Esophagus squamous epithelium (tissue), 5 donors: ENCODE measurements at regions not wholly inside any gene's neighbourhood (a gene's known extent, or its start where the extent isn't known, plus 50 kb on each side); places are given as distances from the start of the nearest gene placed in this dataset.

Experiments used
- DNase-seq: peaks from one replicate; lab custom pipeline; 2025; lab: John Stamatoyannopoulos, UW
- H3K27ac ChIP-seq, 4 donors: fragments of 200-600 bp; sonication (generic); one replicate each; pipeline ENCODE4 v1.5.1; 2016 to 2019; ENCODE audit warnings: mild to moderate bottlenecking in 1 of 4
- H3K27me3 ChIP-seq, 4 donors: fragments of 200-600 bp; sonication (generic); 1 replicate in 3 of 4; 2 replicates in 1 of 4; pipeline versions ENCODE4 v1.5.1 to v1.6.0; 2017 to 2021; ENCODE audit warnings: antibody characterized with exemption in 1 of 4
- H3K36me3 ChIP-seq, 3 donors: fragments of 200-600 bp; sonication (generic); one replicate each; pipeline ENCODE4 v1.5.1; 2016 to 2019
- H3K4me1 ChIP-seq, 3 donors: fragments of 200-600 bp; sonication (generic); one replicate each; pipeline ENCODE4 v1.5.1; 2017 to 2019
- H3K4me3 ChIP-seq, 4 donors: fragments of 200-600 bp; sonication (generic); 1 replicate in 3 of 4; 2 replicates in 1 of 4; pipeline ENCODE4 v1.5.1; 2016 to 2019; ENCODE audit warnings: mild to moderate bottlenecking in 2 of 4, moderate library complexity in 1 of 4
- H3K9me3 ChIP-seq, 3 donors: fragments of 200-600 bp; sonication (generic); one replicate each; pipeline ENCODE4 v1.5.1; 2016 to 2019
- CTCF ChIP-seq, 6 experiments: fragments of 450-650 bp in 4 of 6; fragments of 200-600 bp in 2 of 6; sonication (generic) in 2 of 6; IDR thresholded peaks; one replicate each; pipeline ENCODE4 v1.5.1; 2016 to 2019; ENCODE audit warnings: antibody characterized with exemption in 6 of 6, mild to moderate bottlenecking in 4 of 6, moderate library complexity in 4 of 6
- POLR2A ChIP-seq, 4 donors: fragments of 450-650 bp; IDR thresholded peaks; one replicate each; pipeline ENCODE4 v1.6.1; 2017; ENCODE audit warnings: antibody characterized with exemption in 4 of 4, mild to moderate bottlenecking in 4 of 4, moderate library complexity in 3 of 4
- WGBS, 2 donors: methylation state at CpG; one replicate each; pipeline ENCODE4 v1.1.5; 2018; 5-methylcytosine and 5-hydroxymethylcytosine counted together
- intact Hi-C: fragments of 100-400 bp; cut with DNase I; formaldehyde crosslinking; loops from one replicate; pipeline ENCODE4 v1.15.0; 2022
- donor health status: DM: yes; HTN: yes; CAD: no.

- H3K27me3 ChIP-seq = peaks cover 0 to 28% (median 0%) of the 10 kb centered on the region in 4 donors
- H3K4me1 ChIP-seq = no peaks in the 10 kb centered on the region
- H3K4me3 ChIP-seq = no peak overlapping the region
- no peaks in the 10 kb centered on the region for H3K9me3 ChIP-seq
- intact Hi-C loops = no loop called here
- WGBS, 2 donors = 84 to 86% methylated on average over 10 of the region's 10 CpGs
- no peaks in the 10 kb centered on the region for H3K36me3 ChIP-seq
- DNase-seq = no peak
- no peak for TF ChIP-seq CTCF (IDR thresholded peaks at IDR 0.05)
- no peak for TF ChIP-seq POLR2A (IDR thresholded peaks at IDR 0.05)
- H3K27ac ChIP-seq = no peak overlapping the region
These were observed 330.7 kb downstream of the MTX2 start for GRCh38 chr2:176599796-176600485.

- intact Hi-C loops = no loop called here
- 61 to 71% methylated on average over 2 of the region's 2 CpGs for WGBS, 2 donors
- H3K4me1 ChIP-seq = no peaks in the 10 kb centered on the region
- DNase-seq = no peak
- no peaks in the 10 kb centered on the region for H3K36me3 ChIP-seq
- no peak overlapping the region for H3K4me3 ChIP-seq
- TF ChIP-seq CTCF (IDR thresholded peaks at IDR 0.05) = no peak
- TF ChIP-seq POLR2A (IDR thresholded peaks at IDR 0.05) = no peak
- peaks cover 0 to 28% (median 0%) of the 10 kb centered on the region in 4 donors for H3K27me3 ChIP-seq
- no peaks in the 10 kb centered on the region for H3K9me3 ChIP-seq
- H3K27ac ChIP-seq = no peak overlapping the region
These were observed 331.8 kb downstream of the MTX2 start for GRCh38 chr2:176601066-176601465.

DNA sequence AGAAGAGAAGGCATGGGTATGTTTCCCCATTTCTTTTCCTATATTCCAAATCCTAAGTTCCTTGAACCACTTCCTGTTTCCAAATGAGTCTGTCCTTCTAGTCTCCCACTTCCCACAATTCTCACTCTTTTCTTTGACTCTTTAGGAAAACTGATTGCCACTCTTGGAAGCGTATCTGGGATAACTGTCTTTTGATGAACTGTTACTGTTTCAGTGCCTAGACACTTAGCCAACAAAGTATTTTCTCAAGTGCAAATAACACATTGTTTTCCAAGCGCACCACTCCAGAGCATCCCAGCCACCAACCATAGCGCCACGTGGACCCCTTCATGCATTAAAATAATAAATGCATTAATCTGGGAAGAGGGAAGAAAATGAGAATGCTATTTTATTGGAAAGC, 342.8 kb downstream of the MTX2 start:
- Histone ChIP-seq H3K9me3 (no peaks in the 10 kb centered on the region), H3K36me3 (no peaks in the 10 kb centered on the region), H3K27me3 (peaks cover 0 to 35% (median 0%) of the 10 kb centered on the region in 4 donors), H3K27ac (no peak overlapping the region), H3K4me1 (peaks cover 0 to 10% (median 0%) of the 10 kb centered on the region in 3 donors), H3K4me3 (no peak overlapping the region)
- no peak for TF ChIP-seq CTCF (IDR thresholded peaks at IDR 0.05)
- TF ChIP-seq POLR2A (IDR thresholded peaks at IDR 0.05) = no peak
- 82 to 83% methylated on average over 4 of the region's 4 CpGs for WGBS, 2 donors
- no peak for DNase-seq
- intact Hi-C loops = no loop called here

DNA sequence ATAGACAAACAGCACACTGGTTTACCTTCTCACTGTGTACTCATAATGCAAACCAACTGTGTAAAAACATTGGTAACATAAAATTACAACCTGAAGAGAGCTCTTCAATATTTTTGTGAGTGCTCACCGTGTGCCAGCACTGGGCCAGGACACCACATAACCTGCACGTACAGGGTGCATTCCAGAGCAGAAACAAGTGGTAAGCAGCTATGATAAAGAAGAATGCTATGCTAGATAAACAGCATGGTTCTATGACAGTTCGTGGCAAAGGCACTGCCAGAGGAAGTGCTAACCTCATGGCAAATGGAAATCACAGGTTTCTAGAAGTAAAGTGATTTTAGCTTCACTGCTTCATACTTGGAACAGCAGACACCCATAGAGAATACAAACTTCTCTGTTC, 343.5 kb downstream of the MTX2 start:
- TF ChIP-seq POLR2A (IDR thresholded peaks at IDR 0.05) (no peak), CTCF (IDR thresholded peaks at IDR 0.05) (no peak)
- no peak for DNase-seq
- peaks cover 0 to 10% (median 0%) of the 10 kb centered on the region in 3 donors for H3K4me1 ChIP-seq
- H3K27me3 ChIP-seq = peaks cover 0 to 28% (median 0%) of the 10 kb centered on the region in 4 donors
- H3K36me3 ChIP-seq = no peaks in the 10 kb centered on the region
- WGBS, 2 donors = 24 to 39% methylated on average over 3 of the region's 3 CpGs
- H3K9me3 ChIP-seq = no peaks in the 10 kb centered on the region
- intact Hi-C loops = no loop called here
- no peak overlapping the region for H3K27ac ChIP-seq
- H3K4me3 ChIP-seq = no peak overlapping the region

DNA sequence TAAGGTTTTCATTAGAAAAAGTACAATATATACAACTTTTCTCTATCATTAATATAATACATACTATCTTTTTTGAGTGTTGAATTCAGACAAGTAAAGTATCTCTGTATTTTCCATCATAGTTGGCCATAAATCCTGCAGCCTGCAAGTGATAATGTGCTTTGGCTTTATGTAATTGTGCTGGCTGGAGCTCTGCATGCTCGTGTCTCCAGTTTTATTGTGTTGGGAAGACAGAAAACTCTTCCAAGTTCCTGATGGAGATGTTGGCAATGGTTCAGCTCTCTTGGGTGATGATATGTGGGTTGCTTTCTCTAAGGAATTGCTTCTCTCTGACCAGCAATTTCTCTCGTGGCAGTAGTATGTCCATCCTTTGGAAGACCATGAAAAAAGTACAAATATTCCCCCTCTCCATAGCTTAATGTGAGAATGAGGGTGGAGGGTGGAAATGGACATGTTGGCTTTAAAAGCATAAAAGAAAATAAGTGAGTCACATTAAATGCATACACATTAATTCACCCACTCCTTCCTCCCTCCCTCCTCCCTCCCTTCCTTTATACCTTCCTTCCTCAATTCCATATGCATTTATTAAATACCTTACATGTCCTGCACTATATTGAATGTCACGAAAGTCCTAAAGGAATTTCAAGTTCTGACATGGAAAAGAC, 344.2 kb downstream of the MTX2 start:
- WGBS, 2 donors = 8 to 18% methylated on average over 3 of the region's 3 CpGs
- TF ChIP-seq CTCF (IDR thresholded peaks at IDR 0.05) = no peak
- no peak for TF ChIP-seq POLR2A (IDR thresholded peaks at IDR 0.05)

More for the DNA sequence above, 344.2 kb downstream of the MTX2 start:
- Histone ChIP-seq H3K27ac (no peak overlapping the region), H3K27me3 (peaks cover 0 to 25% (median 0%) of the 10 kb centered on the region in 4 donors), H3K4me1 (peaks cover 0 to 10% (median 0%) of the 10 kb centered on the region in 3 donors), H3K4me3 (no peak overlapping the region), H3K36me3 (no peaks in the 10 kb centered on the region), H3K9me3 (no peaks in the 10 kb centered on the region)
- no peak for DNase-seq
- intact Hi-C loops = no loop called here
